ENCODE measurements at regions not wholly inside any gene's neighbourhood (a gene's known extent, or its start where the extent isn't known, plus 50 kb on each side); places are given as distances from the start of the nearest gene placed in this dataset.
A peak's percentile ranks its signal among the peaks of the same experiment; 100 is the strongest.

GRCh38 chr10:3857318-3857717 is 72.3 kb upstream of the KLF6 start:
- intact Hi-C loops (cut with micrococcal nuclease) = no loop called here
- H3K36me3 Mint-ChIP-seq (ENCODE audit: low read depth) = no peaks in the 10 kb centered on the region
- no peaks in the 10 kb centered on the region for H3K27me3 Mint-ChIP-seq
- H3K9me3 Mint-ChIP-seq = no peaks in the 10 kb centered on the region
- H3K4me1 Mint-ChIP-seq (ENCODE audit: low read depth) = peaks cover 42% of the 10 kb centered on the region
- H3K4me3 Mint-ChIP-seq = no peak overlapping the region
- H3K27ac Mint-ChIP-seq = no peak overlapping the region

DNA sequence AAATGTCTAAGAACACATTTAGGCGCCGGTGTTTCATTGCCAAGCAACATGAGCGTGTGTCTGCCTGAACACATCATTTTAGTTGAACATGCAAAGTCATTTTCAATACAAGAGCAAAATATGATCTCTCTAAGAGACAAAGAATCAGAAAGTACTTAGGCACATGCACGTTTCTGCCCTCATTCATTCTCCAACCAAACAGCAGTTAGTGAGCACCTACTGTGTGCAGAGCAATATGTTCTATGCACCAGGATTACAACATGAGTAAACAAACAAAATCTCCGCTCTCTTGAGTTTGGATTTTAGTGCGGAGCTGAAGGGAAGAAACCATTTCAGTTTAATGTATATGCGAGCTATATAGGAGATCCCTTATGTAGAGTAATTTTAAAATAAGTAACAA is 71.6 kb upstream of the KLF6 start:
- Mint-ChIP-seq H3K27ac (peak overlapping the region; percentile 18), H3K36me3 (ENCODE audit: low read depth) (no peaks in the 10 kb centered on the region), H3K4me3 (no peak overlapping the region), H3K9me3 (no peaks in the 10 kb centered on the region), H3K27me3 (no peaks in the 10 kb centered on the region), H3K4me1 (ENCODE audit: low read depth) (peaks cover 41% of the 10 kb centered on the region)
- intact Hi-C loops (cut with micrococcal nuclease) = no loop called here

DNA sequence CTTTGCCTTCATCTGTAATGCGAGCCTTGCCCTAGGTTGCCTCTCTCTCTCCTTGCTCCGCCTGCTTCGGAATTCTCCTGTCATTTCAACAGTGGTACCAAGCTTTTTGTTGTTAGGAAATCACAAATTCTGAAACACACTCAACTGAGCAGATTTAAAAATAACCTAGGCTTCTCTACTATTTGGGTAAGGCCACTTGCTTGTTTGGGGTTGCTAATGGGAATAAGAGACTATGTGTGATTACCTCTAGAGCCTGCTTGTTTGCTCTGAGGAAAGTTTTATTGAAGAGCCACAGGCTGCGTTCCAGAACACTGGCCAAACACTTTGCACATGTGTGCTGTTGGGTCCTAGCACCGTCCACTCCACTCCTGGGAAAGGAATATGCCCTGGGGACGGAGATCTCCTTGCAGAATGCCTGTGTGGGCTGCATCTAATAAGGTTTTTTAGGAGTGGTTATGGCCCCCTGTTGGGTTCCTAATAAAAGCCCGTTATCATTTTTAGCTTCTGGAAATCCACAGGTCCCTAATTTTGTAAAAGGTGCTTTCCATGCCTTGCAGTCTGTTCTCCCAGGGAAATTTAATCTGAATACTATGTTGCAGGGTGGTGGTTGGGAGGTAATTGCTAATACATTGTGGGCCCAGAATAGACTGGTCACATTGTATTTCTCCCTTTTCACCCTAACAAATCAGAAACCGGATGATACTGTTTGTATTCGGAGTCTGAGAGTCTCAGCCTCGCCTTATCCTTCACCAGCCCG is 68.7 kb upstream of the KLF6 start:
- intact Hi-C loops (cut with micrococcal nuclease) = loop anchor here (2.0 kb wide), 1 partner anchor 13 kb away; no protein-coding TSS in a partner anchor
- H3K4me1 Mint-ChIP-seq (ENCODE audit: low read depth) = peaks cover 55% of the 10 kb centered on the region
- peak overlapping the region; percentile 99 for H3K27ac Mint-ChIP-seq
- H3K36me3 Mint-ChIP-seq (ENCODE audit: low read depth) = peaks cover 5% of the 10 kb centered on the region
- H3K9me3 Mint-ChIP-seq = no peaks in the 10 kb centered on the region
- no peak overlapping the region for H3K4me3 Mint-ChIP-seq
- no peaks in the 10 kb centered on the region for H3K27me3 Mint-ChIP-seq

DNA sequence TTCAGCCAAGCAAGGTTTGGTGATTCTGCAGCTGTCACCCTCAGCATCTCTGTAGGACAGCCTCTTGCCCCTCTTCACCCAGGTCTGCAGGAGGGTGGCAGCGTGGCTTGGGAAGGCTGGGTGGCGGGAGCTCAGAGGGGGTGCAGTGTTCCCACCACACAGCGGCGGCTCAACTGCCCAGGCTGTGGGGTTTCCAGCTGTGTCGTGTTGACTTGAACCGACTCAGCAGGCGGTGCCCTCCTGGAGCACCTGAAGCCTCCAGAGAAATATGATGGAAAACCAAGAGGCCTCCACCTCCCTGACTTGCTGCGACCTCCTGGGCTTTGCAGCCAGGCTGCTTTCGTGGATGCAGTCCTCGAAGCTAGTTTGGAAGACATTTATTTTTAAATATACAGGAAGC is 68.0 kb upstream of the KLF6 start:
- H3K27ac Mint-ChIP-seq = peak overlapping the region; percentile 99
- peaks cover 55% of the 10 kb centered on the region for H3K4me1 Mint-ChIP-seq (ENCODE audit: low read depth)
- H3K36me3 Mint-ChIP-seq (ENCODE audit: low read depth) = peaks cover 5% of the 10 kb centered on the region
- no peak overlapping the region for H3K4me3 Mint-ChIP-seq
- no peaks in the 10 kb centered on the region for H3K9me3 Mint-ChIP-seq
- intact Hi-C loops (cut with micrococcal nuclease) = loop anchor here (2.0 kb wide), 1 partner anchor 14 kb away; no protein-coding TSS in a partner anchor
- no peaks in the 10 kb centered on the region for H3K27me3 Mint-ChIP-seq

DNA sequence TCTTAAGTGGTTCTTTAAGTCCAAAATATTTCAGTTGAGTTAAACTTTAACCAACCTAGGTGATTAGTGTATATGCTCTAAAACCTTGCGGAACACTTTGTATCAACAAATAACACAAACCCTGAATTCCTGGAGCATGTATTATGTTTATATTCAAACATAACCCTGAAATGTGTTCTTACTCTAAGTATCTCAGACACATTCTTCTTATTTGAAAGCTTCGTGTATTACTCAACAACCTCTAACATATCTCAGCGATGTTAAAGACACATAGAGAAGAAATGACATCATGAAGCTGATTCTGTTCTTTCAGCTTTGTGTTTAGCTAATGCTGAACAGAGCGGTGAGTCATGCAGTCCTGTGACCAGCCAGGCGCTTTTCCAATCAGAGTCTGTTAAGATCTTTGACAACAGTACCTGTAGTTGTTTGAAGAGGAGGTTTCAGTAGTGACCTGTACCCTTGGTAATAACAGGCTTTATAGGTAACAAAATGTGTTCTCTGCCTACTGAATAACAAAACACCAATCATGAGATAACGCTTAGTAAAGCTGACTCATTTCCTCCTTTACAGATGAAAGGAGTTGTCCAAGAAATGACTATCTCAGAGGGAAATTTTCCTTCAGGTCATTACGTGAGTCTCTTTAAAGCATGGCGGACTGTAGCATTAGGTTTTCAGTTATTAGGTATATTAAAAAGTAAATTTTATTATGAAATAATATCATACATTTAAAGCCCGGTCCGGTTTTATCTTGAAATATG is 67.3 kb upstream of the KLF6 start:
- Mint-ChIP-seq H3K9me3 (no peaks in the 10 kb centered on the region), H3K27me3 (no peaks in the 10 kb centered on the region), H3K27ac (peak overlapping the region; percentile 99), H3K4me1 (ENCODE audit: low read depth) (peaks cover 55% of the 10 kb centered on the region), H3K4me3 (no peak overlapping the region), H3K36me3 (ENCODE audit: low read depth) (peaks cover 5% of the 10 kb centered on the region)
- intact Hi-C loops (cut with micrococcal nuclease) = loop anchor here (1.0 to 2.0 kb wide), 3 partner anchors 14 to 67 kb away; partner anchors contain the start of gene KLF6

DNA sequence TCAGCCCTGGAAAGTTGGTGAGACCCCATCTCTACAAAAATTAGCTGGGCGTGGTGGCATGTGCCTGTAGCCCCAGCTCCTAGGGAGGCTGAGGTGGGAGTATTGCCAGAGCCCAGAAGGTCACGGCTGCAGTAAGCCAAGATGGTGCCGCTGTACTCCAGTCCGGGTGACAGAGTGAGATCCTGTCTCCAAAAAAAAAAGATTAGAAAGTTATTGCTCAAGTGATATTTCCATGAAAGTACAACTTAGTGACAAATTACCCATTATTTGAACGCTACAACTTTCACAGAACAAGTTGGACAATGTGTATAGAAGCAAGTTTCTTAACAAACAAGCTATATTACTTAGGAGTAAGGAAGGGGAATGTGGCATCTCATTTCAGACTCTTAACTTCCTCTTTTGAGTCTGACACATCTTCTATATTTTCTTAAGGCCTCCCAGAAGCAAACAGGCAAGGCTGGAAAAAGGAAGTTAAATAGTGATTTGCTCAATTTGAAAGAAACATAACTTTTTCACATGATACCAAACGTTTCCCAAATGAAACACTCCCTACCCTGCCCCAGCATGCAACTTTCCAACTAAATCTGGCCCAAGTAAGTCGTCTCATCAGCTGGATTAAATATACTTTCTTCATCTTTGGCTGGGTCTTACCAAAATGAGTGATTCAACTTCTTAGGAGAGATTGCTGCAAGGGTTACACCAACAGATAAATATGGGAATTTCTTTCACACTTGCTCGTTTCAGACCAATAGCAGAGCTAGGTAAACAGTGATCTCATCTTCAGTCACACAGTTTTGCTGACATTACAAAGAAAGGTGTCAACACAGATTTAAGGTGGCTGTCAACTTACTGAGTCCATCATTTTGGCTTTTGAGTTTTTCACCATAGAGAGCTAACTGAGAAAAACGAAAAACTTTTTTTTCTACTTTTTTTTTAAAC is 66.3 kb upstream of the KLF6 start:
- Mint-ChIP-seq H3K27me3 (no peaks in the 10 kb centered on the region), H3K4me1 (ENCODE audit: low read depth) (peaks cover 51% of the 10 kb centered on the region), H3K27ac (peak overlapping the region; percentile 99), H3K9me3 (no peaks in the 10 kb centered on the region), H3K36me3 (ENCODE audit: low read depth) (peaks cover 5% of the 10 kb centered on the region), H3K4me3 (no peak overlapping the region)
- intact Hi-C loops (cut with micrococcal nuclease) = no loop called here

- H3K27me3 Mint-ChIP-seq = no peaks in the 10 kb centered on the region
- H3K9me3 Mint-ChIP-seq = no peaks in the 10 kb centered on the region
- intact Hi-C loops (cut with micrococcal nuclease) = no loop called here
- peak overlapping the region; percentile 99 for H3K27ac Mint-ChIP-seq
- H3K36me3 Mint-ChIP-seq (ENCODE audit: low read depth) = peaks cover 5% of the 10 kb centered on the region
- H3K4me3 Mint-ChIP-seq = no peak overlapping the region
- peaks cover 45% of the 10 kb centered on the region for H3K4me1 Mint-ChIP-seq (ENCODE audit: low read depth)
Observed at GRCh38 chr10:3848775-3849635, 64.0 kb upstream of the KLF6 start.

DNA sequence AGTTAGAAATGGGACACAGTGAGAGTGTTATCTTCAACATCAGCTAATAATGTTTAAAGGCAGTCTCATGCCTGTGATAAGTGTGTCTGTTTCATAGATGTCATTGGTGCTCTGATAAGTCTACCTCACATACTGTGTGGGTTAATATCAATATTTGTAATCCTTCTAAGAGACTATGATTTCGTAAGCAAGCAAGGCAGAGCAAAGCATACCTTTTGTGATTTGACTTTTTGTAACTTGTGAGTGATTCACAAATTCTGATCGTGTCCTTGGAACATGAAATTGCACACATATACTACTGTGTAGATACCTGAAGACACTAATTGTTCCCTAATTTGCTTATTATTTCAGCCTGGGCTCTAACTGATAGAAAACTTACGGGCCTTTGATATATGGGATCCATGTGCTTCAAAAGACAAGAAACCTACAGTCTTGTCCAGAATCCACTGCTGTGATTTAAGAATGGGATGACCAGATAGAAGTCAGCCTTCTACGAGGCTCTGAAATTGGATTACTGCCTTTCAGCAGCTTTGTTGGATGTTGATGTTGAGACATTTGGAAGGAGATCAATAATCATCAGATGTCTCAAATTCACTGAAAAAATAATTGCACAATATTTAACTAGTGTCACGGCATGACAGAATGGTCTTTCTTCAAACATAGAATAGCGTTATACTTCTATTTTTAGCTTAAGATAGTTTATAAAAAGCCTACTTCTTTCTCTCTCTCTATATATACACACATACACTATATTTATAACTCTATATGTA is 63.2 kb upstream of the KLF6 start:
- H3K4me3 Mint-ChIP-seq = no peak overlapping the region
- H3K27ac Mint-ChIP-seq = no peak overlapping the region
- intact Hi-C loops (cut with micrococcal nuclease) = no loop called here
- H3K9me3 Mint-ChIP-seq = no peaks in the 10 kb centered on the region
- peaks cover 38% of the 10 kb centered on the region for H3K4me1 Mint-ChIP-seq (ENCODE audit: low read depth)
- H3K27me3 Mint-ChIP-seq = no peaks in the 10 kb centered on the region
- peaks cover 5% of the 10 kb centered on the region for H3K36me3 Mint-ChIP-seq (ENCODE audit: low read depth)

DNA sequence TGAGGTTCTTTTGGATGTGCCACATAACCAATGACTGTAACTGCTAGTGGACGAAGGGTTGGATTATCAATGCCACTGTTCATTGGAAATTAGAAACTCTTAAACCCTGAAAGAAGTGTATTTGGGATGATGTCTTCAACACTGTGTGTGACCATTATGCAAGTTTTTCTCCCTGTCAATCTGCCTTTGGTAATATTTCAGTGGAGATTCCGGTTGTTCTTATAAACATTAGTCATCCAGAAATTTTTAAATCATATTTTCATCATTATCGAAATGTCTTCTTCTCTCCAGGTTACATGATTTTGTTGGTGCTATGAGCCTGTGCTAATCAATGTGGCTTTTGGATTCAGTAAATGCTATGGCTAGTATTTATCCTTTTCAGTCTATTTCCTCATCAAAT is 61.7 kb upstream of the KLF6 start:
- no peaks in the 10 kb centered on the region for H3K9me3 Mint-ChIP-seq
- no peak overlapping the region for H3K4me3 Mint-ChIP-seq
- peaks cover 5% of the 10 kb centered on the region for H3K36me3 Mint-ChIP-seq (ENCODE audit: low read depth)
- H3K27ac Mint-ChIP-seq = no peak overlapping the region
- H3K4me1 Mint-ChIP-seq (ENCODE audit: low read depth) = peaks cover 24% of the 10 kb centered on the region
- no peaks in the 10 kb centered on the region for H3K27me3 Mint-ChIP-seq
- intact Hi-C loops (cut with micrococcal nuclease) = no loop called here

DNA sequence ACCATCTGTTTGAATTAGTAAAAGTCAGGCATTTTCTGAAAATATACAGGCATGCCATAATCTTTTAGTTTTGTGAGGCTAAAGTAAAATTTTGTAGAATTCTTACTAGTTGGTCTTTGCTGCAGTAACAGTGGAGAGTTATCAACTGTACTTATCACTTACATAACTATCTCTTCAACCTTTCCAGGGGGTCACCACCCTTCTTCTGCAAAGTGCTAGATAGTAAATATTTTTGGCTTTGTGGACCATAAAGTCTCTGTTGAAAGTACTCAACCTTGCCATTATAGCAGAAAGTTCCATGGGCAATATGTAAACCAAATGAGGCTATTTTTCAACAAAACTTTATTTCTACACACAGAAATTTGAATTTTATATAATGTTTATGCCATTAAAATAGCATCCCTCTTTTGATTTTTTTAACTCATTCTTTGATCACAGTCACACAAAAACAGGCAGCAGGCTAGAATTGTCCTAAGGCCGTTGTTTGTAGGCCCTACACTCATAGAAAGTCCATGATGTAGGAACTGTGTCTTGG is 59.5 kb upstream of the KLF6 start:
- no peak overlapping the region for H3K27ac Mint-ChIP-seq
- peaks cover under 1% of the 10 kb centered on the region for H3K36me3 Mint-ChIP-seq (ENCODE audit: low read depth)
- no peak overlapping the region for H3K4me3 Mint-ChIP-seq
- no peaks in the 10 kb centered on the region for H3K27me3 Mint-ChIP-seq
- intact Hi-C loops (cut with micrococcal nuclease) = no loop called here
- no peaks in the 10 kb centered on the region for H3K9me3 Mint-ChIP-seq
- H3K4me1 Mint-ChIP-seq (ENCODE audit: low read depth) = peaks cover 9% of the 10 kb centered on the region

GRCh38 chr10:3838460-3839437 is 53.7 kb upstream of the KLF6 start:
- no peak overlapping the region for H3K4me3 Mint-ChIP-seq
- intact Hi-C loops (cut with micrococcal nuclease) = no loop called here
- peak overlapping the region; percentile 39 for H3K27ac Mint-ChIP-seq
- peaks cover 37% of the 10 kb centered on the region for H3K4me1 Mint-ChIP-seq (ENCODE audit: low read depth)
- H3K36me3 Mint-ChIP-seq (ENCODE audit: low read depth) = no peaks in the 10 kb centered on the region
- H3K27me3 Mint-ChIP-seq = no peaks in the 10 kb centered on the region
- H3K9me3 Mint-ChIP-seq = no peaks in the 10 kb centered on the region
